Choroid plexus epithelial cell (primary cell): ENCODE measurements at regions not wholly inside any gene's neighbourhood (a gene's known extent, or its start where the extent isn't known, plus 50 kb on each side); places are given as distances from the start of the nearest gene placed in this dataset.

ENCODE experiments used
- DNase-seq: peaks from one replicate; pipeline ENCODE4 v3.0.0-alpha.2; 2010; ENCODE audit warnings: low read depth
- H3K4me3 ChIP-seq: 2 replicates; pipeline ENCODE4 v1.5.1; 2011; ENCODE audit warnings: low read depth, mild to moderate bottlenecking, control low read depth, low read length, moderate library complexity
- TF ChIP-seq, protein P1 (sequence below): conservative IDR thresholded peaks from 2 replicates; pipeline ENCODE4 v1.5.1; 2011; ENCODE audit warnings: low read depth, mild to moderate bottlenecking, control low read depth, inconsistent platforms, low read length, moderate library complexity

DNA sequence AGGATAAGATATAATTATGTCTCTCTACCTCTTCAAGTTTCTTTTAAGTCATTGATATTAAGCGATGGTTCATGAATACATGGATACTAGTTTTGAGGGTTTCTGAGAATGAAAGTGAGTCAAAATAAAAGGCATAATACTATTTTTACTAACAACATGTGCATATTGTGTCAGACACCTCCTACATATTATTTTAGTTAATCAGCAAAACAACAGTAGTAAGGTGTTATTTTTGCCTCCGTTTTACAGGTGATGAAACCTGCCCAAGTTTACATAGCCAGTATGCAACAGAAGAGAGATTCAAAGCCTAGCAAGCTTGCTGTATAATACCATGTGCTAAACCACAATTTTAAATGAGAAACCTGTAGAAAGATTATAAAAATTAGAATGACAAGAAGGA is 544.1 kb downstream of the EPHA5 start:
- DNase-seq = no peak
- H3K4me3 ChIP-seq = no peak overlapping the region
- TF ChIP-seq, protein P1, sequence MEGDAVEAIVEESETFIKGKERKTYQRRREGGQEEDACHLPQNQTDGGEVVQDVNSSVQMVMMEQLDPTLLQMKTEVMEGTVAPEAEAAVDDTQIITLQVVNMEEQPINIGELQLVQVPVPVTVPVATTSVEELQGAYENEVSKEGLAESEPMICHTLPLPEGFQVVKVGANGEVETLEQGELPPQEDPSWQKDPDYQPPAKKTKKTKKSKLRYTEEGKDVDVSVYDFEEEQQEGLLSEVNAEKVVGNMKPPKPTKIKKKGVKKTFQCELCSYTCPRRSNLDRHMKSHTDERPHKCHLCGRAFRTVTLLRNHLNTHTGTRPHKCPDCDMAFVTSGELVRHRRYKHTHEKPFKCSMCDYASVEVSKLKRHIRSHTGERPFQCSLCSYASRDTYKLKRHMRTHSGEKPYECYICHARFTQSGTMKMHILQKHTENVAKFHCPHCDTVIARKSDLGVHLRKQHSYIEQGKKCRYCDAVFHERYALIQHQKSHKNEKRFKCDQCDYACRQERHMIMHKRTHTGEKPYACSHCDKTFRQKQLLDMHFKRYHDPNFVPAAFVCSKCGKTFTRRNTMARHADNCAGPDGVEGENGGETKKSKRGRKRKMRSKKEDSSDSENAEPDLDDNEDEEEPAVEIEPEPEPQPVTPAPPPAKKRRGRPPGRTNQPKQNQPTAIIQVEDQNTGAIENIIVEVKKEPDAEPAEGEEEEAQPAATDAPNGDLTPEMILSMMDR = no peak

DNA sequence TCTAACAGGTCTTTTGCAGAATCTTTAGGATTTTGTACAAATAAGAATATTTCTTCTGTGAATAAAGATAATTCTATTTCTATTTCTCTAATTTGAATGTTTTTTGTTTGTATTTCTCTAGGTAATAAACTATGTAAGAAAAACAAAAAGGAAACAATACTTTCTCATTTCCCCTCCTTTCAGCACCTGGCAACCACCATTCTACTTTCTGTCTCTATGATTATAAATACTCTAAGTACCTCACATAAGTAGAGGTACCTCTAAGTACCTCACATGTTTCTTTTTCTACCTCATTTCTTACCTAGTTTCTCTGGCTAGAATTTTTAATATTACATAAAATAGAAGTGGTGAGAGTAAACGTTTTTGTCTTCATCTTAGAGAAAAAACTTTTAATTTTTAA is 550.0 kb downstream of the EPHA5 start:
- no peak for DNase-seq
- TF ChIP-seq, protein P1 = no peak
- no peak overlapping the region for H3K4me3 ChIP-seq

DNA sequence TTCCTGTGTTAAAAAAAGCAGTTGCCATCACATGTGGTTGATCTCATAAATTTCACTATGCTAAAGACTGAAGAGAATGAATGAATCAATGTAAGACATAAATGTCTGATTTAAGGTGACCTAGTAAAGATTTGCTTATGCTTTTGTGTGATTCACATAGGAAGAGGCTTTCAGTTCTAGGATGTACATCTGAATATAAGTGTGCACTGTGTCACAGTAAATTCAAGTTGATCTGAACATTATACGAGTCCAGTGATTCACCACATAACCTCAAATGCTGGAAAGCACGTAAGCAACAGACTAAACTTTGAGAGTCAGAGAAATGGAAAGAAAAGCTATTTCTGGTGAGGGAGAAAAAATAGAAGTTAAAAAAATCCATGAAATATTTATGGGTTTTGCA is 567.9 kb downstream of the EPHA5 start:
- no peak for DNase-seq
- no peak overlapping the region for H3K4me3 ChIP-seq
- TF ChIP-seq, protein P1 = no peak

DNA sequence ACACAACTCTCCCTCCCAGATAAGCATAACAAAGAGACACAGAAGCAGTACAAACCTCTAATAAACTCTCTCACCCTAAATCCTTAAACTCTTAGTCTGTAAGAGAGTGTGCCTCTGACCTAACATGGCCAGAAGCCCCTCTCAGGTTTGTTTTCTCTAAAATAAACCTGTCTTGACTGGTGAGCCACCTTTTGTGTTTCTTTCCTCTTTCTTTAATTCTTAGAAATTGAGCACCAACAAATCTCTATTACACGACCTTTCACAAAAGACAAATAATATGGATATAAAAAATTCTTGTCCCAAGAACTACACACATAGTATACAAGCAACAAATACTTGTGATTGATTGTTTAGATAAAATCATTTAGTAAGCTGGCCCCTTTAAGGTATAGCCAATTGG is 573.7 kb downstream of the EPHA5 start:
- no peak for DNase-seq
- no peak overlapping the region for H3K4me3 ChIP-seq
- TF ChIP-seq, protein P1 = no peak

DNA sequence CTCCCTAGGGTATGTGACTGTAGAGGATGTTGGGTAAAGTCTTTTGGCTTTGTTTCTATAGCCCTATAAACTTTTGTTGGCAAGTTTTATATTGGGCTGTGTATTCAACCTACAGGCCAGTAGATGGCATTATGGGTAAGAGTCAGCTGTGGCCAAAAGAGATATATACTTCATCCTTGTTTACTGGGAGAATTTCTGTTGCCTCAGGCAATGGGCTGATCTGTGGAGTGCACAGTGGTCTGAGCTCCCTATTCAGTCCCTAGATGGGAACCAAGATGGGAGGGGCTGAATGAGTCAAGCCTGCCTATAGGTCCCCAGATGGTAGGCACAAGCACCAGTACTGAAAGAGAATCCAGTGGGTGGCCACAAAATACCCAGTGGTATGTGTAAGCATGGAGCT is 580.6 kb downstream of the EPHA5 start:
- peak; percentile 19 for DNase-seq
- TF ChIP-seq, protein P1 = peak; percentile 35
- H3K4me3 ChIP-seq = no peak overlapping the region

DNA sequence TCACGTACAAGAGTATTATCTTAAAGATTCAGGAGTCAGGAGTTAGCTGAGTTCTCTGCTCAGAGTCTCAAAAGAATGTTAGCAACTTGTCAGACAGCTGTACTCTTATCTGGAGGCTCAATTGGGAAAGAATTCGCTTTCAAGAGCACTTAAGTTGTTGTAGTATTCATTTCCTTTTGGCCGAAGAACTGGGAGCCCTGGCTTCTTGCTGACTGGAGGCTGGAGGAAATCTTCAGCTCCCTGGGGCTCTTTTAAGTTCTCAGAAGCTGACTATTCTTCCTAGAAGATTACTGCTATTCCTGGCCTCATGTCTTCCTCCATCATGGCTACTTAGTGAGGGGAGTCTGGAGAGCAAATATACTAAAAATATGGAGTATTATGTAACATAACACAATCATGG is 587.2 kb downstream of the EPHA5 start:
- H3K4me3 ChIP-seq = no peak overlapping the region
- TF ChIP-seq, protein P1 = no peak
- peak; percentile 27 for DNase-seq

DNA sequence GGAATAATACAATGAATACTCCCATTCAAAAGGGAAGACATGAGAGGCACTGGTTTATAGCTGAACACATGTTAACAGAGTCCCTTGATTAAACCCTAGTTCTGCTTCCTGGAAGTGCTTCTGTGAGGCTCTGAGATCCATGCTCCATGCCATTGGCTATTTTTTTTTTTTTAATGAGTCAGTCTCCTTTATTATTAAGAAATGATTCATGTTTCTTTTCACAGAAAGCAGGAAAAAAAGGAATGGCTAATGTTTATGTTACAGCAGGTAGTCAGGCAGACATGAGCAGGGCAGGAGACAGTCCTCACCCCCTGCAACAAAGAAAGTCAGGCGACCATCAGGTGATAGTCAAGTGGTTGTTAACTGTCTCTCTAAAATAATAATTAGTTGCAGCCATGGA is 598.7 kb downstream of the EPHA5 start:
- TF ChIP-seq, protein P1 = no peak
- DNase-seq = no peak
- H3K4me3 ChIP-seq = no peak overlapping the region
